HG03135 (cell line): ENCODE measurements at regions not wholly inside any gene's neighbourhood (a gene's known extent, or its start where the extent isn't known, plus 50 kb on each side); places are given as distances from the start of the nearest gene placed in this dataset.
"Not testable (repeated sequence)": the region's sequence is repeated elsewhere in the genome, so short reads cannot be mapped to it uniquely, and the experiment has no call there.

Source experiments
- ATAC-seq: cut with Tn5 transposase; IDR thresholded peaks from one replicate; pipeline ENCODE4 v1.9.1; 2021; ENCODE audit warnings: mild to moderate bottlenecking, moderate library complexity; ENCODE audit not compliant: unreplicated experiment

DNA sequence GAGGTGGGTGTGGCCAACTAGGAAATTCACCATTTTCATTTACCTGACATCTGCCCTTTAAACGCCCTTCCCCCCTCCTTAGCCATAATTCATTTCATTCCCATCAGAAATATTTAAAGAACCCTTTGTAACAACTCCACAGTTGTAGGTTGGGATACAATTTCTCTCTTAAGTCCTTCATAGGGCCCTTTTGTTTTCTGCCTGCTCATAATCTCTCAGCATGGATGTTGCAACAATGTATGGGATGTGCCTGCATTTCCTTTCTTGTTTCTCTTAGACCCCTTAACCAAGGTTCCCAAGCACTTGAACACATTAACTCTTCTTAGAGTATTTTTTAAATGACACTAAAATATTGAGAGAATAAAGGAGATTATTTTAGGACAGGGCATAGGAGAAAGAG, 51.7 kb upstream of the MYO10 start:
- no peak for ATAC-seq

DNA sequence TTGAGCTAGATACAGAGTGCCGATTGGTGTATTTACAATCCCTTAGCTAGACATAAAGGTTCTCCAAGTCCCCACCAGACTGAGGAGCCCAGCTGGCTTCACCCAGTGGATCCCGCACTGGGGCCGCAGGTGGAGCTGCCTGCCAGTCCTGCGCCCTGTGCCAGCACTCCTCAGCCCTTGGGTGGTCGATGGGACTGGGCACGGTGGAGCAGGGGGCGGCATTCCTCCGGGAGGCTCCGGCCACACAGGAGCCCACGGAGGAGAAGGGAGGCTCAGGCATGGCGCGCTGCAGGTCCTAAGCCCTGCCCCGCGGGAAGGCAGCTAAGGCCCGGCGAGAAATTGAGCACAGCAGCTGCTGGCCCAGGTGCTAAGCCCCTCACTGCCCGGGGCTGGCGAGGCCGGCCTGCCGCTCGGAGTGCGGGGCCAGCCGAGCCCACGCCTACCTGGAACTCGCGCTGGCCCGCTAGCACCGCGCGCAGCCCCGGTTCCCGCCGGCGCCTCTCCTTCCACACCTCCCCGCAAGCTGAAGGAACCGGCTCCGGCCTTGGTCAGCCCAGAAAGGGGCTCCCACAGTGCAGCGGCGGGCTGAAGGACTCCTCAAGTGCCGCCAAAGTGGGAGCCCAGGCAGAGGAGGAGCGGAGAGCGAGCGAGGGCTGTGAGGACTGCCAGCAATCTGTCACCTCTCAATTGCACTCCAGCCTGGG, 54.9 kb upstream of the MYO10 start:
- not testable (repeated sequence) for ATAC-seq

DNA sequence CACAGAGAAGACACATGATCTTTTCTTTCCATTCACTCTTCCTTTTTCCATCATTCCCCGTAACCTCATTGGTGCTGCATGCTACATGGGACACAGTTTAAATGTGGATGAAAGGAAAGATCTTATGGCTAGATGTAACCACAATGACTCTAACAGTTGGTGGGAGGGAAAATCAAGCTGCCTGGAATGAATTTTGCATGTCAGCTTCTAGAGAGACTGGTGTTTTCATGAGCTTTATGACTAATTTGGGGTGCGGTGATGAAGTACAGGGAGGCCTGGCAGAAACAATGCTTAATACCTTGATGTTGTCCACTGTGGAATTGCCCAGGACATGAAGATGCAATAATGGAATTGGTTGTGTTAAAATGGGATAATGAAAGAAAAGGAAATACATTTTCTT, 55.9 kb upstream of the MYO10 start:
- no peak for ATAC-seq

DNA sequence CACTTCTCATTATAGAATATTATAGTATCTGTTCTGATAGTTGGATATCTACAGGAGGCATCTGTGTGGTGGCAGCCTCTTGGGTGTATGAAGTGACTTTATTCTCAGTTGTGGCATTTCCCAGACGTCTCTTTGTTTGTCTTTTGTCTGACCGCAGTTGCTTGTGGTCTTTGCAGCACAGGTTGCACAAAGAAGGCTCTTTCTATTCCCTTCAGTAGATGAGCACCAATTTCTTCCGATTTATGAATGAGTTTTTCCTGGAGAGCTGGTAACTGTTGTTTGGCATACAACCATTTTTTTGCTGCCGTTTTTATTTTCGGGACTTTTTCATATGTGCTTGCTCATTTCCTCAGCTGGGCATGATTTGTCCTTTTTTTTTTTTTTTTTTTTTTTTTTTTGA, 56.4 kb upstream of the MYO10 start:
- ATAC-seq: no peak

DNA sequence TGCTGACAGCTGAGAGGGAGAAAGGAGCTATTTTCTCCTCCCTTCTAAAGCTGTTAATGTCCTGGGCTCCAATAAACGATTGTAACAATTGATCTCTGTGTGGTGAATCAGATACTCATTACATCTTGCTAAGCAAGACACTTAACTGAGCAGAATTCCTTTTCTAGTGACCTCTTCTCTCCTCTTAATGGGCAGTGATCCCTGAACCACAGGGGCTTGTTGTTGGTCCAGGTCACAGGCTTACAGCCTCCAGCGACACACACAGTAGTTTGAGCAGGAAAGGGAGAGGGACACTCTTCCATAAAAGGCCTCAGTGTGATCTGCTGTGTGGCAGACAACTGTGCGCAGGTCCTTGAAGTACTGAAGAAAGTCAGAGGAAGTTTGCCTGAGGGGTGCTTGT, 58.5 kb upstream of the MYO10 start:
- no peak for ATAC-seq

DNA sequence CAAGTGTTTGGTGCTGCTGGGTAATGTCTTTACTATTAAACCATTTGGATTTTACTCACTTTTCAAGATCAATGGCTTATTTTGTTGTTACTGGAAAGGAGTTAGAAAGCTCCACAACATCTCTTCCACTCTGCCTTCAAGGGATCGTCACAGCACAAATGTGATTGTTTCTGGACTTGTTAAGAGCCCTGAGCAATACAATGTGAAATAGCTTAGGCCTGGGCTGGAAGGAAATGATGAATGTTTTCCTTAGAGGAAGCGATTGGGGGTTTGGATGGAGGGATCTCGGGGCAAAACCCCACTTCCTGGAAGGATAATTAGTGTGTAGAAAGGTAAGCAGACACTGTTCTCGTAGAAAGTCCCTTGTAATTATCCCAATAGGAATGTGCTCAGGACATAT, 59.3 kb upstream of the MYO10 start:
- no peak for ATAC-seq

DNA sequence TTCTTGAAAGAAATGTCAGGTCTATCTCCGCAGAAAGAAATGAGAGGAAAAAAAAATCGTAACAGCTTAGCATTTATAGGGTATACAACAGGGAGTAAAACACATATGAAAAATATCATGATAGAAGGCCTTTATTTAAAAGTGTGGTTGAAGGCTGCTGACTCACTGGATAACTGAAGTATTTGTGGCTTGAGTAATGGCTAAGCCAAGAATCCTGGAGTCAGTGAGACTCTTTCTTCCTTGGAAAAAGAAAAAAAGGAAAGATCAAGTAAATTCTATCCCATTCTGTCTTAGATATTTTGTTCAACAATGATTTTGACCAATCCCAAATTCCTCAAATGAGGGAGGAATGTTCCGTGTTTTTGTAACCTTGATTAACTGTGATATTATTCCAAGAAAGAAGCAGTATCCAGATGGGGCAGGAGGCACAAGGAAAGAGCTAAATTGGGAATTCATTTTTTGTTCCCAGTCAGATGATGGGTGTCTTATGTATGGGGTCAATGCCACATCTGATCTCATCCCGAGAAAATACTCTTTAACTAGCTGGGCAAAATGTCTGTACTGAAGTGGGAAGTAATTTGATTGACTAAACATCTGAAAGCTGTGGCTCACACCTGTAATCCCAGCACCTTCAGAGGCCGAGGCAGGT, 64.3 kb upstream of the MYO10 start:
- ATAC-seq: no peak

DNA sequence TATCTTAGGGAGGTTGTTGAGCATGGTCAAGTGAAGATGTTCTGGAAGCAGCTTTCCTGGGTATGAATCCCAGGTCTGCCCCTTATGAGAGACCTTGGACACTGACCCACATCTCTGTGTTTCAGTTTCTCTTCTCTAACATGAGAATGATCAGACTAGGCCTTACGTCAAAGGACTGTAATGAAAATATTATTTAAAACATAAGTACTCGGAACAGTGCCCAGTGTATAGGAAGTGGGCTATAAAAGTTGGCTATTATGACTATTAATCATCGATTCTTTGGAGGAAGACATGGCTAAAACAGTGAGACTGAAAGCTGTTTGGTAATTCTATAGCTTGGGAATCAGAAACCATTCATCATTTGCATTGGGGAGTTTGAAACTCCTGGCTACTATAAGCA, 65.3 kb upstream of the MYO10 start:
- ATAC-seq: no peak

DNA sequence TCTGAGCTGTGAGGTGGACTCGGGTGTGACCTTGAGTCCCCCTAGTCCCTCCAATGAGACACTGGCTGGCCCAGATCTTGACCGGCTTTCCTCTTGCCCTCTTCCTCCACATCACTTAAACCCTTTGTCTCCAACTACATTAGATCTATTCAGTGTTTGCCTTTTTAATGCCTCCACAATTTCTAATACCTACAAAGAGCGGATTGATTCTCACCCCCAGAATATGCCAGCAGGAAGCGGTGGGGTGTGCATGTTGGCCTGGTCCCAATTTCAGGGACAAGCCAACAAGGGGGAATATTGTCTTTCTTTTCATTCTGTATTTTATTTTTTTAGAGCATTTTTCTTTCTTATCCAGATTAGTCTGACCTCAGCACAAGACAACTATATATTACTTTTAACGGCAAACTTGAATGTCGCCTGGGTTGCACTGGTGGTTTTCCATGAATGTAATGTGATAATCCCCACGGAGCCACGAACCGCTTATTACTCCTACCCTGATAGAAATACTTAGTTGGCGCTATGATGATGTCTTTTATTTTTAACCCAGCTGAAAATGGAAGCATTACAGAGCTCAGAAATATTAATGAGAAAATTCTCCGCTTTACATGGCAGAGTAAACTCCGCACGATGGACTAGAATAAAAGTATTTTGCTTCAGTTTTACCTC, 68.5 kb upstream of the MYO10 start:
- ATAC-seq: no peak

DNA sequence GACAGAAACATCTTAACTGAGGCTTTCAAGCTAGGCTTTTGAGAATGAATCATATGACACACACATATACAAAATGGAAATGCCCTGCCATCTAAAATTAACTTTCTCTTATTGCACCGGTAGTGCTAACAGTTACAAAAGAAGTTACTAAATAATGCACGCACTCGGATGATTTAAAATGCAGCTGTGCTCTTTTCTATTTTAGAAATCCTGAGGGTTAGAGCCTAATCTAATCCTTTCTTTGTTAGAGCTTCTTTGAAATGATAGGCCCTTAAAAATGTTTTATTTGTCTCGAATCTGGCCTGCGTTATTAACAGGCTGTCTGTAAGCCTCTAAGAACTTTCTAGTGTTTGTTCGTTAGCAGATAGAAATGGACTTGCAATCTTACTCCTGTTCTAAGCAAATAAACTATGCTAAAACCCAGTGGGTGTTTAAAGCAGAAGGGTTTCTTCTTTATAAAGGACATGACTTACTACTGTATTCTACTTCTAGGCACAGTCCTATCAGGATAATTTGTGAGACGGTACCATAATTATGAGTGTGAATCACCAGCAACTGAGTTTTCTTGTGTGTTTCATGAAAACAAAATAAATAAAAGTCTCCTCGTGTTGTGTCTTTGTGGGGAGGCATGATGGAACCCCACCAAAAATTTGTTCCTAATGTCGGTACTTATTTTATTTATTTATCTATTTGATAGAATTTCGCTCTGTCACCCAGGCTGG, 69.2 kb upstream of the MYO10 start:
- ATAC-seq: no peak

DNA sequence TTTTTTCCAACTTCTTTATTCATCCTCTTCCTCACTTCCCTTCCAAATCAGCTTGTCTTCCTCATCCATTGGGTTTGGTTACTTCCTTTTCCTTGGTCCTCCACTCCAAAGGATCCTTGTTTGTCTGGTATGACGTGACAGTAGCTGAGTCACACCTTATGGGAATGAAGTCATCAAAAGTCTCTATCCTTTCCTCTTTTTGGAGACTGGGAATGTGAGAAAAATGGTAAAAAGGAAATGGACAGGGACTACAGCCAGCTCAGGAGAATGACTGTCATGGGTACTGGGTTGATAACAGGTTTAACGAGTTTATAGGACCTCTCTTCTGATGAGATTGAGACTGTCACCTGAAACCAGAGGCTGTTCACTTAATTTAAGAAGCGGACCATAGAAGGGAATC, 76.2 kb upstream of the MYO10 start:
- ATAC-seq: no peak

DNA sequence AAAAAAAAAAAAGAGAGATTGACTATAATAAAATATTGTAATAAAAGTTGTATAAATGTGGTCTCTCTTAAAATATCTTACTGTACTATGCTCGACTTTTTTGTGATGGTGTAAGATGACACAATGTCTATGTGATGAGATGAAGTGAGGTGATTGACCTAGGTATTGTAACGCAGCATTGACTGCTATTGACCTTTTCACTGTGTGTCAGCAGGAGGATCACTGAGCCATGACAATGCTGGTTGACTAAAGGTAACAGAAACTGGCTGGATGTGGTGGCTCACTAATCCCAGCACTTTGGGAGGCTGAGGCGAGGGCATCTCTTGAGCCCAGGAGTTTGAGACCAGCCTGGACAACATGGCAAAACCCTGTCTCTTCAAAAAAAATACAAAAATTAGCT, 78.6 kb upstream of the MYO10 start:
- ATAC-seq: no peak

DNA sequence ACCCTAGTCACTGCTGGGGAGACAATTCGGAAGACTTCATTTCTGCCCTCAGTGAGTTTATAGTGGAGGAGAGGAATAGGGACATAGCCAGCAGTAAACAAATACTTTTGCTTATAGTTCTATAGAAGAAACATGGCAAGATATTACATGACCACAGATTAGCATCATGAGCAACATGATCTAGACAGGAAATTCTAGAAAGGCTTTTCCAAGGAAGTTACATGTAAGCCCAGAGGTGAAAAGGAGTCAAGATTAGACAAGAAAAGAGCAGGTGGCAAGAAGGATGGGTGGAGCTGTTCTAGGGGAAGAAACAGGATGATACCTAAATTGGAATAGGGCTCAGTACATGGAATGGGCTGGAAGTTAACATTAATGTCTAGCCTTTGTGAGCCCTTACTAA, 82.8 kb upstream of the MYO10 start:
- no peak for ATAC-seq

DNA sequence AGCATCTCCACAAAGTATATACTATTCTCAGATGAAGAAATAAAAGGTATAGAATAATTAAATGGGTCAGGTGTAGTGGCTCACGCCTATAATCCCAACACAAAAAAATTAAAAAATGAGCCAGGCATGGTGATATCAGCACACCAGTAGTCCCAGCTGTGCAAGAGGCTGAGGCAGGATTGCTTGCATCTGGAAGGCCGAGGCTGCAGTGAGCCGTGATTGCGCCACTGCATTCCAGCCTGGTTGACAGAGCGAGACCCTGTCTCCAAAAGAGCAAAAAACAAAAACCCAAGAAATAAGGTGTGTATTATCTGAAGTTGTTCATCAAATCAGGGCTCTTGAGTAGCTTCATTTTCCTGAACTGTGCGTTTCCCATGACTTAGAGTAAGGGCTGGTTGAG, 83.2 kb upstream of the MYO10 start:
- no peak for ATAC-seq

DNA sequence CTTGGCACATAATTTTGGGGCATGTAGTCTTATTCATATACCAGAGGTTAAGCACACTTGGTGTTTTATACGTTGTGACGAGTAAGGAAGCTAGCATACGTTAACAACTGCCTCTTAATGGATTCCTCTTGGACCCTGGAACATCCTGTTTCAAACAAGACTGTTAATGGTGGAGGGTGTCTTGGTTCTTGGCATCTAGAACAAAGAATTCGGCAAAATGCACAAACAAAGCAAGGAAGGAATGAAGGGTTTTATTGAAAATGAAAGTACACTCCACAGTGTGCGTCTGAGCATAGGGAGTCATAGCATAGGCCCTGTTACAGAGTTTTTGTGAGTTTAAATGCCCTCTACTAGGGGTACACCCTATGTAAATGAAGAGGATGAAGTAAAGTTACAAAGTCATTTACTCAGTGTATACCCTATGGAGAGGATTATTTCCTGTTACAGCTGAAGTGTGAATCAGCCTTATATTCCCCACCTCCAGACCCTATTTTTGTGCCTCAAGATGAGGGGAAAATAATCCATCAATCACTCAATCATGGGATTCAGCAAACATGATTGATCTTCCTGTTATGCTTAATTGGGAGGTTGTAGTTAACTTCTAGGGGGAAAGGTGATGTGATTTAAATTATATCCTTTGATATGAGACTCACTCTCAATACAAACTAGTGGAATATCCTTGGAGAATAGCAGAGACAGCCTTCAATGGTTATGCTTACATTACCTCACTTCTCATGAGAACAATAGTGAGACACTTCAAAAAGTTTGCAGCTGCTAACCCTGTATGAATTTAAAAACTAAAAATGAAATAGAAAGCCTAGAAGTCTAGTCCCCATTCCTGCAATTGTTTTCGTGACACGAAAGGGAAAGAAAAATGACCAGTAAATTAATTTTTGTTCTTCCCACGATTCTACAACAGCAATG, 84.9 kb upstream of the MYO10 start:
- ATAC-seq: no peak

DNA sequence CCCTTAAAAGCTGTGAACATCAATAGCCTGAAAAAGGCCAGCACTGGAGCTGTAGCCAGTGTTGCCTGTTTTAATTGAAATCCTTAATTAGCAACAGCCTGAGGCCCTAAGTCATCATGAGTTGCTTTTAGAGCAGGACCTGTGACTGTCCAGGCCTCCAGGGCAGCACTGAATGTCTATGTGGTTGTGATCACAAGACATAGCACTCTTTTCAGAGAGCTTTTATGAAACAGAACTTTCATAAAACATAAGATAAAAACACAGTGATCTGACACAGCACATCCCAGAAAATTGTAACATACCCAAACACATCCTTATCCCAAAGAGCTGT, 85.5 kb upstream of the MYO10 start:
- ATAC-seq: no peak

DNA sequence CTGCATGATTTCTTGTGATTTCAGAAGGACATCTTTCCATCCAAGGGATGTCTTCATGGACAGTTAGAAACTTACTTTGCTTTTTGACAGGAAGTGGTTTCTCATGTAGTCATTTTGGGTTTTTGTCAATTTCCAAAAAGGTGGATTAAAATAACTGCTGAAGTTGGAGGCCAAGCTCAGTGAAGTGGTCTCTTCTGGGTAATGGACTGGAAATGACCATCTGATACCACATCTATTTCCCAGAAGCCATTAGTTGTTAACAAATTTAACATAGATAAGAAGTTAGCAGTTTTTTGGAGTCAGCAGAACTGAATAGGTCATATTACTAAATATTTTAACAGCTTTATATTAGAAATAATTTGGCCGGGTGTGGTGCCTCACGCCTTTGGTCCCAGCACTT, 86.2 kb upstream of the MYO10 start:
- no peak for ATAC-seq

DNA sequence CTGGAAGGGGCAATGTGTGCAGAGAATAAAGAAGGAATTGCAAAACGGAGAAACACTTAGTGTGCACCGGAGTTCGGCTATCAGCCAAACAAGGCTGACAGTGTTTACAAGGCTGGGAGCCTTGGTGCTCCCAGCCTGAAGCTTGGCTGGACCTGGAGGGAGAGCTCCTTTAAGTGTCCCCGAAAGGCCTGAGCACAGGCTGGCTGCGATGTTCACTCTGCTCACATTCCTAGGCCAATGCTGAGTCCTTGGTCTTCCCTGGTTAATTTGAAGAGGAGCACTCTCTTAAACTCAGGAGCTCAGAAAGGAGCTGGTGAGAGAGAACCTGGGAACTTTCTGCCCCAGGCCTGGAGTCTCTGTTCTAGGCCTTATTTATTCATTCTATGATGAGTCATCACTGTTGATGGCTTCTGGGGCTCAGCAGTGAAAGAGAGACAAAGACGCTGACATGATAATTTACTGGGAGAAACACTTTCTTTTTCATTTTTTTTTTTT, 88.6 kb upstream of the MYO10 start:
- no peak for ATAC-seq

DNA sequence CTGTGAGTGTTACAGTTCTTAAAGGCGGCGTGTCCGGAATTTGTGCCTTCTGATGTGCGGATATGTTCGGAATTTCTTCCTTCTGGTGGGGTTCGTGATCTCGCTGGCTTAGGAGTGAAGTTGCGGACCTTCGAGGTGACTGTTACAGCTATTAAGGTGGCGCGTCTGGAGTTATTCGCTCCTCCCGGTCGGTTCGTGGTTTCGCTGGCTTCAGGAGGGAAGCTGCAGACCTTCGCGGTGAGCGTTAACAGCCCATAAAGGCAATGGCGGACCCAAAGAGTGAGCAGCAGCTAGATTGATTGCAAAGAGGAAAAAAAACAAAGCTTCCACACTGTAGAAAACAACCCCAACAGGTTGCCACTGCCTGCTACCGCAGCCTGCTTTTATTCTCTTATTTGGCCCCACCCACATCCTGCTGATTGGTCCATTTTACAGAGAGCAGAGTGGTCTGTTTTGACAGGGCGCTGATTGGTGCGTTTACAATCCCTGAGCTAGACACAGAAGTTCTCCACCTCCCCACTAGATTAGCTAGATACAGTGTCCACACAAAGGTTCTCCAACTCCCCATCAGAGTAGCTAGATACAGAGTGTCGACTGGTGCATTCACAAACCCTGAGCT, 95.7 kb upstream of the MYO10 start:
- not testable (repeated sequence) for ATAC-seq

DNA sequence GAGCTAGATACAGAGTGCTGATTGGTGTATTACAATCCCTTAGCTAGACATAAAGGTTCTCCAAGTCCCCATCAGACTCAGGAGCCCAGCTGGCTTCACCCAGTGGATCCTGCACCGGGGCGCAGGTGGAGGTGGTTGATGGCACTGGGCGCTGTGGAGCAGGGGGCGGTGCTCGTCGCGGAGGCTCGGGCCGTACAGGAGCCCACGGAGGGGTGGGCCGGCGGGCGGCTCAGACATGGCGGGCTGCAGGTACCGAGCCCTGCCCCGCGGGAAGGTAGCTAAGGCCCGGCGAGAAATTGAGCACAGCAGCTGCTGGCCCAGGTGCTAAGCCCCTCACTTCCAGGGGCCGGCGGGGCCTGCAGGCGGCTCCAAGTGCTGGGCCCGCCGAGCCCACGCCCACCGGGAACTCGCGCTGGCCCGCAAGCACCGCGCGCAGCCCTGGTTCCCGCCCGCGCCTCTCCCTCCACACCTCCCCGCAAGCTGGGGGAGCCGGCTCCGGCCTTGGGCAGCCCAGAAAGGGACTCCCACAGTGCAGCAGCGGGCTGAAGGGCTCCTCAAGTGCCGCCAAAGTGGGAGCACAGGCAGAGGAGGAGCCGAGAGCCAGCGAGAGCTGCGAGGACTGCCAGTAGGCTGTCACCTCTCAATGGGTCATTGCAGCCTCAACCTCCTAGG, 96.4 kb upstream of the MYO10 start:
- ATAC-seq: not testable (repeated sequence)
